Neural cell (in vitro differentiated cells): ENCODE measurements at regions not wholly inside any gene's neighbourhood (a gene's known extent, or its start where the extent isn't known, plus 50 kb on each side); places are given as distances from the start of the nearest gene placed in this dataset.

ENCODE experiments used
- H2AFZ ChIP-seq: fragments of 200-600, 300-800 bp; sonication (generic), shearing (Covaris generic); 2 replicates; pipeline ENCODE4 v1.6.0; 2014; ENCODE audit warnings: low read depth, mild to moderate bottlenecking, antibody characterized with exemption, low read length, moderate library complexity
- H3F3A ChIP-seq: fragments of 200-600 bp; shearing (Covaris generic); 2 replicates; pipeline ENCODE4 v1.6.1; 2016; ENCODE audit warnings: mild to moderate bottlenecking, moderate library complexity, mixed read lengths, antibody characterized with exemption, low read length; ENCODE audit not compliant: insufficient read depth, poor library complexity, severe bottlenecking
- H3K27ac ChIP-seq: fragments of 200-600, 300-800 bp; sonication (generic), shearing (Covaris generic); 2 replicates; pipeline ENCODE4 v1.5.1; 2014; ENCODE audit warnings: mild to moderate bottlenecking, low read length, moderate library complexity
- H3K27me3 ChIP-seq: fragments of 300-800, 200-600 bp; sonication (generic), shearing (Covaris generic); 2 replicates; pipeline ENCODE4 v1.6.0; 2014; ENCODE audit warnings: mild to moderate bottlenecking, low read depth, low read length, moderate library complexity; ENCODE audit not compliant: insufficient read depth
- H3K36me3 ChIP-seq: fragments of 300-800, 200-600 bp; sonication (generic), shearing (Covaris generic); 2 replicates; pipeline ENCODE4 v1.5.1; 2014; ENCODE audit warnings: mild to moderate bottlenecking, antibody characterized with exemption, low read length, moderate library complexity; ENCODE audit not compliant: insufficient read depth
- H3K4me2 ChIP-seq: fragments of 300-800, 200-600 bp; sonication (generic), shearing (Covaris generic); 2 replicates; pipeline ENCODE4 v1.6.0; 2014; ENCODE audit warnings: mild to moderate bottlenecking, low read length
- H3K4me3 ChIP-seq: fragments of 300-800, 200-600 bp; sonication (generic), shearing (Covaris generic); 2 replicates; pipeline ENCODE4 v1.5.1; 2014; ENCODE audit warnings: mild to moderate bottlenecking, low read length, moderate library complexity
- H3K79me2 ChIP-seq: fragments of 200-600 bp; shearing (Covaris generic); replicated peaks from 2 replicates; pipeline ENCODE4 v1.6.0; 2014; ENCODE audit warnings: mild to moderate bottlenecking, low read length, moderate library complexity; ENCODE audit not compliant: insufficient read depth
- H3K9ac ChIP-seq: fragments of 300-800, 200-600 bp; sonication (generic), shearing (Covaris generic); 2 replicates; pipeline ENCODE4 v1.6.1; 2016; ENCODE audit warnings: mild to moderate bottlenecking, low read length, mixed read lengths
- H3K9me2 ChIP-seq: fragments of 200-600 bp; shearing (Covaris generic); 2 replicates; pipeline ENCODE4 v1.6.1; 2016; ENCODE audit warnings: mild to moderate bottlenecking, low read length, mixed read lengths; ENCODE audit not compliant: insufficient read depth
- H3K9me3 ChIP-seq: fragments of 200-600, 300-800 bp; sonication (generic), shearing (Covaris generic); 2 replicates; pipeline ENCODE4 v1.6.1; 2016; ENCODE audit warnings: mild to moderate bottlenecking, mixed run types, low read length, moderate library complexity, mixed read lengths
- H4K20me1 ChIP-seq: fragments of 200-600 bp; shearing (Covaris generic); 2 replicates; pipeline ENCODE4 v1.6.1; 2016; ENCODE audit warnings: mild to moderate bottlenecking, mixed run types; ENCODE audit not compliant: insufficient read depth
- CTCF ChIP-seq: fragments of 450-650 bp; IDR thresholded peaks from 2 replicates; pipeline ENCODE4 v1.5.1; 2014; ENCODE audit warnings: antibody characterized with exemption, mild to moderate bottlenecking, moderate library complexity; ENCODE audit not compliant: poor library complexity, severe bottlenecking
- EP300 ChIP-seq: fragments of 450-650 bp; conservative IDR thresholded peaks from 2 replicates; pipeline ENCODE4 v1.6.1; 2014; ENCODE audit warnings: antibody characterized with exemption, mild to moderate bottlenecking, moderate library complexity; ENCODE audit not compliant: poor library complexity, severe bottlenecking
- EZH2 ChIP-seq: fragments of 200-600, 300-800 bp; shearing (Covaris generic), sonication (generic); IDR thresholded peaks from 2 replicates; pipeline ENCODE4 v1.6.1; 2014; ENCODE audit warnings: antibody characterized with exemption, low read length, borderline replicate concordance, mild to moderate bottlenecking; ENCODE audit not compliant: insufficient read depth, poor library complexity, severe bottlenecking
- MXI1 ChIP-seq: fragments of 450-650 bp; conservative IDR thresholded peaks from 2 replicates; pipeline ENCODE4 v1.6.1; 2014; ENCODE audit warnings: antibody characterized with exemption, mild to moderate bottlenecking; ENCODE audit not compliant: poor library complexity, severe bottlenecking
- POLR2AphosphoS5 ChIP-seq: IDR thresholded peaks from 2 replicates; pipeline ENCODE4 v1.6.1; 2012
- RAD21 ChIP-seq: fragments of 450-650 bp; conservative IDR thresholded peaks from 2 replicates; pipeline ENCODE4 v1.6.1; 2014; ENCODE audit warnings: antibody characterized with exemption, mild to moderate bottlenecking, moderate library complexity
- REST ChIP-seq: IDR thresholded peaks from 2 replicates; pipeline ENCODE4 v1.6.1; 2012; ENCODE audit warnings: borderline replicate concordance
- SMC3 ChIP-seq: fragments of 450-650 bp; conservative IDR thresholded peaks from 2 replicates; pipeline ENCODE4 v1.6.1; 2014; ENCODE audit warnings: antibody characterized with exemption, mild to moderate bottlenecking, moderate library complexity; ENCODE audit not compliant: poor library complexity
- TAF1 ChIP-seq: IDR thresholded peaks from 2 replicates; pipeline ENCODE4 v1.6.1; 2012; ENCODE audit warnings: low read depth

GRCh38 chr2:21310493-21310892, 186.7 kb downstream of the TDRD15 start:
- Histone ChIP-seq H3K9me2 (no peaks in the 10 kb centered on the region), H3K27ac (no peak overlapping the region), H3K79me2 (no peaks in the 10 kb centered on the region), H3K4me3 (no peak overlapping the region), H3K4me2 (no peak overlapping the region), H3F3A (no peaks in the 10 kb centered on the region), H3K27me3 (no peaks in the 10 kb centered on the region), H3K9ac (no peak overlapping the region), H3K9me3 (no peaks in the 10 kb centered on the region), H2AFZ (no peak overlapping the region), H4K20me1 (no peaks in the 10 kb centered on the region), H3K36me3 (no peaks in the 10 kb centered on the region)
- TF ChIP-seq REST (no peak), EZH2 (no peak), CTCF (no peak), POLR2AphosphoS5 (no peak)

DNA sequence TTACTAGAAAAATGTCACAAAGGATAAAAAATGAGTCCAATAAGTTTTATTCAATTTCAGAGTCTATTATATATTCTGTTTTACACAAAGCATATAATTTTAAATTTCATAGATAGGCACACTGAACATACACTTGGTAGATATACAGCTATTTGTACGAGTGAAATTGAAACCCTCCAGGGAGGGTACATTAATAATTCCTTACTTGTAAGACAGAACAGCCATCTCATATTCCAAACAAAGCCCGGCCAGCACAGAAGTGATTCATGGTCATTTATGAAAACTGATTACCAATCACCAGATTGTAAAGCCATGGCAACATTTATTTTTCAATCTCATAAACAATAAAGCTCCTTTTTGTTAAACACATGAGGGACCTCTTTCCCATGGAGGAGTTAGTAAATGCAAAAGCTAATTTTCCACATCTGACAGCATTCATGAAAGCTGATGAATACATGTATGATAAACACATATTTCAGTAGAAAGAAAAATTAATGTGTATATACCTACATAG, 190.6 kb downstream of the TDRD15 start:
- no peaks in the 10 kb centered on the region for H3F3A ChIP-seq
- H2AFZ ChIP-seq = peak overlapping the region; percentile 1
- H3K79me2 ChIP-seq = no peaks in the 10 kb centered on the region
- H3K36me3 ChIP-seq = no peaks in the 10 kb centered on the region
- H3K4me2 ChIP-seq = no peak overlapping the region
- H3K27me3 ChIP-seq = no peaks in the 10 kb centered on the region
- H3K9me3 ChIP-seq = no peaks in the 10 kb centered on the region
- H3K9me2 ChIP-seq = no peaks in the 10 kb centered on the region
- peak overlapping the region; percentile 70 for H3K27ac ChIP-seq
- H4K20me1 ChIP-seq = no peaks in the 10 kb centered on the region
- peak overlapping the region; percentile 3 for H3K9ac ChIP-seq
- H3K4me3 ChIP-seq = no peak overlapping the region
- TF ChIP-seq EP300 (no peak), EZH2 (no peak), MXI1 (no peak), RAD21 (peak; percentile 40)

DNA sequence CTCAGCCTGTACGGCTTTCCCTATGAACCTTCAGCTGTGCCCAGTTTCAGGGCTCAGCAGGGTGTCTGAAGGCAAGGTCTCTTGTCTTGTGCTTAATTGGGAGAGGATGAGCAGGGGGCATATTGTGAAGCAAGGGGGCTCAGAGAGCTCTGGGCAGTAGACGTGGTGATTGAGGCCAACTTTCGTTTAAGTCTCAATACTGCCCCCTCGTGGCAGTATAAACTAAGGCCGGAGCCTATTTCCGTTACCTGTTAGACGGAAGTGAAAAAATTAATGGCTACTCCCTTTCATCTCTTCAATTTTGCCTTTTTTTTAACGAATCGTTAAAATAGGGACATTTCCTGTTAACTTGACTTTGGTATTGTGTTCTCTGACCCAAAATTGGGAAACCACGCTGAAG, 193.4 kb downstream of the TDRD15 start:
- no peak overlapping the region for H2AFZ ChIP-seq
- H3K27ac ChIP-seq = no peak overlapping the region
- H3K9me3 ChIP-seq = no peaks in the 10 kb centered on the region
- no peaks in the 10 kb centered on the region for H3K36me3 ChIP-seq
- TF ChIP-seq REST (no peak), POLR2AphosphoS5 (no peak), MXI1 (no peak), CTCF (no peak), SMC3 (no peak), RAD21 (no peak), TAF1 (no peak), EZH2 (no peak), EP300 (no peak)
- H3K79me2 ChIP-seq = no peaks in the 10 kb centered on the region
- H3K4me3 ChIP-seq = no peak overlapping the region
- H3K4me2 ChIP-seq = no peak overlapping the region
- H3F3A ChIP-seq = no peaks in the 10 kb centered on the region
- no peak overlapping the region for H3K9ac ChIP-seq
- H3K9me2 ChIP-seq = no peaks in the 10 kb centered on the region
- no peaks in the 10 kb centered on the region for H4K20me1 ChIP-seq
- no peaks in the 10 kb centered on the region for H3K27me3 ChIP-seq
